IPS-11a (cell line): ENCODE measurements at regions not wholly inside any gene's neighbourhood (a gene's known extent, or its start where the extent isn't known, plus 50 kb on each side); places are given as distances from the start of the nearest gene placed in this dataset.
"Not testable (repeated sequence)": the region's sequence is repeated elsewhere in the genome, so short reads cannot be mapped to it uniquely, and the experiment has no call there.

Experiments used
- H3K4me3 ChIP-seq: one replicate; pipeline ENCODE4 v1.5.1; 2013; ENCODE audit warnings: low read depth, low read length, control low read depth

- H3K4me3 ChIP-seq: no peak overlapping the region
These were observed 326.7 kb upstream of the SUCLG2 start for GRCh38 chr3:67981077-67981476.

- H3K4me3 ChIP-seq: no peak overlapping the region
These were observed 324.9 kb upstream of the SUCLG2 start for GRCh38 chr3:67979342-67979741.

- H3K4me3 ChIP-seq: no peak overlapping the region
These were observed 323.4 kb upstream of the SUCLG2 start for GRCh38 chr3:67977762-67978161.

- H3K4me3 ChIP-seq: no peak overlapping the region
These were observed 322.3 kb upstream of the SUCLG2 start for GRCh38 chr3:67976663-67977062.

GRCh38 chr3:67964596-67964995 lies 310.2 kb upstream of the SUCLG2 start:
- no peak overlapping the region for H3K4me3 ChIP-seq

- H3K4me3 ChIP-seq: no peak overlapping the region
These were observed 302.9 kb upstream of the SUCLG2 start for GRCh38 chr3:67957268-67957667.

GRCh38 chr3:67947808-67948508 lies 293.5 kb upstream of the SUCLG2 start:
- no peak overlapping the region for H3K4me3 ChIP-seq

- no peak overlapping the region for H3K4me3 ChIP-seq
These were observed 292.0 kb upstream of the SUCLG2 start for GRCh38 chr3:67946436-67946835.

- no peak overlapping the region for H3K4me3 ChIP-seq
These were observed 289.1 kb upstream of the SUCLG2 start for GRCh38 chr3:67943546-67943945.

- H3K4me3 ChIP-seq: no peak overlapping the region
These were observed 287.1 kb upstream of the SUCLG2 start for GRCh38 chr3:67941433-67942030.

- no peak overlapping the region for H3K4me3 ChIP-seq
These were observed 286.0 kb upstream of the SUCLG2 start for GRCh38 chr3:67940210-67940952.

- H3K4me3 ChIP-seq: no peak overlapping the region
These were observed 283.2 kb upstream of the SUCLG2 start for GRCh38 chr3:67937498-67938118.

- not testable (repeated sequence) for H3K4me3 ChIP-seq
These were observed 276.0 kb upstream of the SUCLG2 start for GRCh38 chr3:67930394-67930793.

GRCh38 chr3:67923796-67924195 lies 269.4 kb upstream of the SUCLG2 start:
- H3K4me3 ChIP-seq: no peak overlapping the region

GRCh38 chr3:67920969-67921368 lies 266.6 kb upstream of the SUCLG2 start:
- H3K4me3 ChIP-seq: no peak overlapping the region

GRCh38 chr3:67920311-67920710 lies 265.9 kb upstream of the SUCLG2 start:
- no peak overlapping the region for H3K4me3 ChIP-seq

GRCh38 chr3:67916353-67916752 lies 261.9 kb upstream of the SUCLG2 start:
- no peak overlapping the region for H3K4me3 ChIP-seq

- no peak overlapping the region for H3K4me3 ChIP-seq
These were observed 253.3 kb upstream of the SUCLG2 start for GRCh38 chr3:67907735-67908134.

GRCh38 chr3:67906261-67906660 lies 251.8 kb upstream of the SUCLG2 start:
- no peak overlapping the region for H3K4me3 ChIP-seq

- H3K4me3 ChIP-seq: no peak overlapping the region
These were observed 247.3 kb upstream of the SUCLG2 start for GRCh38 chr3:67901681-67902080.

GRCh38 chr3:67898916-67899315 lies 244.5 kb upstream of the SUCLG2 start:
- H3K4me3 ChIP-seq: no peak overlapping the region
